ENCODE measurements at regions not wholly inside any gene's neighbourhood (a gene's known extent, or its start where the extent isn't known, plus 50 kb on each side); places are given as distances from the start of the nearest gene placed in this dataset.
"Not testable (repeated sequence)": the region's sequence is repeated elsewhere in the genome, so short reads cannot be mapped to it uniquely, and the experiment has no call there.

- in situ Hi-C loops (cut with MboI; ENCODE audit: low sequenced_read_pairs): no loop called here
These were observed 404.1 kb upstream of the ATP11B start for GRCh38 chr3:182389071-182389815.

GRCh38 chr3:182390421-182390820, 402.9 kb upstream of the ATP11B start:
- in situ Hi-C loops (cut with MboI; ENCODE audit: low sequenced_read_pairs): no loop called here

- in situ Hi-C loops (cut with MboI; ENCODE audit: low sequenced_read_pairs): no loop called here
These were observed 400.9 kb upstream of the ATP11B start for GRCh38 chr3:182392182-182392937.

GRCh38 chr3:182393151-182393550, 400.2 kb upstream of the ATP11B start:
- in situ Hi-C loops (cut with MboI; ENCODE audit: low sequenced_read_pairs): no loop called here

GRCh38 chr3:182393830-182394367, 399.4 kb upstream of the ATP11B start:
- in situ Hi-C loops (cut with MboI; ENCODE audit: low sequenced_read_pairs): no loop called here

GRCh38 chr3:182397164-182397563, 396.1 kb upstream of the ATP11B start:
- in situ Hi-C loops (cut with MboI; ENCODE audit: low sequenced_read_pairs): no loop called here

- in situ Hi-C loops (cut with MboI; ENCODE audit: low sequenced_read_pairs): no loop called here
These were observed 393.1 kb upstream of the ATP11B start for GRCh38 chr3:182399978-182400737.

- in situ Hi-C loops (cut with MboI; ENCODE audit: low sequenced_read_pairs): no loop called here
These were observed 392.5 kb upstream of the ATP11B start for GRCh38 chr3:182400838-182401237.

- in situ Hi-C loops (cut with MboI; ENCODE audit: low sequenced_read_pairs): no loop called here
These were observed 389.3 kb upstream of the ATP11B start for GRCh38 chr3:182404031-182404430.

GRCh38 chr3:182405759-182406158, 387.5 kb upstream of the ATP11B start:
- in situ Hi-C loops (cut with MboI; ENCODE audit: low sequenced_read_pairs): no loop called here

- in situ Hi-C loops (cut with MboI; ENCODE audit: low sequenced_read_pairs): no loop called here
These were observed 386.5 kb upstream of the ATP11B start for GRCh38 chr3:182406786-182407185.

GRCh38 chr3:182410051-182410450, 383.3 kb upstream of the ATP11B start:
- in situ Hi-C loops (cut with MboI; ENCODE audit: low sequenced_read_pairs): no loop called here

GRCh38 chr3:182412066-182412465, 381.2 kb upstream of the ATP11B start:
- in situ Hi-C loops (cut with MboI; ENCODE audit: low sequenced_read_pairs): no loop called here

- in situ Hi-C loops (cut with MboI; ENCODE audit: low sequenced_read_pairs): no loop called here
These were observed 380.2 kb upstream of the ATP11B start for GRCh38 chr3:182413061-182413460.

- in situ Hi-C loops (cut with MboI; ENCODE audit: low sequenced_read_pairs): no loop called here
These were observed 379.6 kb upstream of the ATP11B start for GRCh38 chr3:182413682-182414081.

- in situ Hi-C loops (cut with MboI; ENCODE audit: low sequenced_read_pairs): no loop called here
These were observed 378.7 kb upstream of the ATP11B start for GRCh38 chr3:182414586-182414985.

- in situ Hi-C loops (cut with MboI; ENCODE audit: low sequenced_read_pairs): no loop called here
These were observed 372.6 kb upstream of the ATP11B start for GRCh38 chr3:182420741-182421140.

- in situ Hi-C loops (cut with MboI; ENCODE audit: low sequenced_read_pairs): no loop called here
These were observed 369.3 kb upstream of the ATP11B start for GRCh38 chr3:182424006-182424405.

- in situ Hi-C loops (cut with MboI; ENCODE audit: low sequenced_read_pairs): not testable (repeated sequence)
These were observed 367.2 kb upstream of the ATP11B start for GRCh38 chr3:182425926-182426718.

- in situ Hi-C loops (cut with MboI; ENCODE audit: low sequenced_read_pairs): not testable (repeated sequence)
These were observed 361.3 kb upstream of the ATP11B start for GRCh38 chr3:182431972-182432371.

- in situ Hi-C loops (cut with MboI; ENCODE audit: low sequenced_read_pairs): no loop called here
These were observed 357.4 kb upstream of the ATP11B start for GRCh38 chr3:182435860-182436259.
